Type B pancreatic cell (in vitro differentiated cells): ENCODE measurements at regions not wholly inside any gene's neighbourhood (a gene's known extent, or its start where the extent isn't known, plus 50 kb on each side); places are given as distances from the start of the nearest gene placed in this dataset.

ENCODE experiments used
- DNase-seq: peaks from one replicate; pipeline ENCODE4 v3.0.0; 2021; ENCODE audit warnings: mixed read lengths; ENCODE audit not compliant: unreplicated experiment; ENCODE audit errors: extremely low spot score
- H3K27ac Mint-ChIP-seq: 2 replicates; pipeline ENCODE4 v1.8.0; 2021; ENCODE audit warnings: mild to moderate bottlenecking, mixed read lengths
- H3K27me3 Mint-ChIP-seq: 2 replicates; pipeline ENCODE4 v1.8.0; 2021; ENCODE audit warnings: mixed read lengths
- H3K36me3 Mint-ChIP-seq: 2 replicates; pipeline ENCODE4 v1.8.0; 2021; ENCODE audit warnings: mixed read lengths
- H3K4me1 Mint-ChIP-seq: one replicate; pipeline ENCODE4 v1.8.0; 2021; ENCODE audit warnings: mixed read lengths; ENCODE audit not compliant: unreplicated experiment
- H3K4me3 Mint-ChIP-seq: 2 replicates; pipeline ENCODE4 v1.8.0; 2021; ENCODE audit warnings: mild to moderate bottlenecking, mixed read lengths
- H3K9me3 Mint-ChIP-seq: 2 replicates; pipeline ENCODE4 v1.8.0; 2021; ENCODE audit warnings: mixed read lengths
- TF ChIP-seq, protein P1 (sequence below): fragments of 200-600 bp; sonication (generic); conservative IDR thresholded peaks from 2 replicates; pipeline ENCODE4 v1.5.0; 2021; ENCODE audit warnings: antibody characterized with exemption, mild to moderate bottlenecking

DNA sequence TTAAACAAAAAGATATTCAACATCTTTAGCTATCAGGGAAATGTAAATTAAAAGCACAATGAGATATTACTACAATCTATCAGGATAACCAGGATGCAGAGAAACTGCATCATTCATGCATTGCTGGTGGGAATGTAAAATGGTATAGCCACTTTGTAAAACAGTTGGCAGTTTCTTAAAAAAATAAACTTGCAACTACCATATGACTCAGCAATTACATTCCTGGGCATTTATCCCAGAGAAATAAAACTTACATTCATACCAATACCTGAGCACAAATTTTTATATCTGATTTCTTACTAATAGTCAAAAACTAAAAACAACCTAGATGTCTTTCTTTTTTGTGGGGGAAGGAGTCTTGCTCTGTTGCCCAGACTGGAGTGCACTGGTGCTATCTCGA lies 190.3 kb upstream of the TAB2 start:
- Mint-ChIP-seq H3K4me1 (peaks cover 18% of the 10 kb centered on the region), H3K27me3 (no peaks in the 10 kb centered on the region), H3K9me3 (peaks cover 22% of the 10 kb centered on the region), H3K27ac (no peak overlapping the region), H3K4me3 (no peak overlapping the region), H3K36me3 (no peaks in the 10 kb centered on the region)
- TF ChIP-seq, protein P1, sequence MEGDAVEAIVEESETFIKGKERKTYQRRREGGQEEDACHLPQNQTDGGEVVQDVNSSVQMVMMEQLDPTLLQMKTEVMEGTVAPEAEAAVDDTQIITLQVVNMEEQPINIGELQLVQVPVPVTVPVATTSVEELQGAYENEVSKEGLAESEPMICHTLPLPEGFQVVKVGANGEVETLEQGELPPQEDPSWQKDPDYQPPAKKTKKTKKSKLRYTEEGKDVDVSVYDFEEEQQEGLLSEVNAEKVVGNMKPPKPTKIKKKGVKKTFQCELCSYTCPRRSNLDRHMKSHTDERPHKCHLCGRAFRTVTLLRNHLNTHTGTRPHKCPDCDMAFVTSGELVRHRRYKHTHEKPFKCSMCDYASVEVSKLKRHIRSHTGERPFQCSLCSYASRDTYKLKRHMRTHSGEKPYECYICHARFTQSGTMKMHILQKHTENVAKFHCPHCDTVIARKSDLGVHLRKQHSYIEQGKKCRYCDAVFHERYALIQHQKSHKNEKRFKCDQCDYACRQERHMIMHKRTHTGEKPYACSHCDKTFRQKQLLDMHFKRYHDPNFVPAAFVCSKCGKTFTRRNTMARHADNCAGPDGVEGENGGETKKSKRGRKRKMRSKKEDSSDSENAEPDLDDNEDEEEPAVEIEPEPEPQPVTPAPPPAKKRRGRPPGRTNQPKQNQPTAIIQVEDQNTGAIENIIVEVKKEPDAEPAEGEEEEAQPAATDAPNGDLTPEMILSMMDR = no peak
- DNase-seq = no peak

DNA sequence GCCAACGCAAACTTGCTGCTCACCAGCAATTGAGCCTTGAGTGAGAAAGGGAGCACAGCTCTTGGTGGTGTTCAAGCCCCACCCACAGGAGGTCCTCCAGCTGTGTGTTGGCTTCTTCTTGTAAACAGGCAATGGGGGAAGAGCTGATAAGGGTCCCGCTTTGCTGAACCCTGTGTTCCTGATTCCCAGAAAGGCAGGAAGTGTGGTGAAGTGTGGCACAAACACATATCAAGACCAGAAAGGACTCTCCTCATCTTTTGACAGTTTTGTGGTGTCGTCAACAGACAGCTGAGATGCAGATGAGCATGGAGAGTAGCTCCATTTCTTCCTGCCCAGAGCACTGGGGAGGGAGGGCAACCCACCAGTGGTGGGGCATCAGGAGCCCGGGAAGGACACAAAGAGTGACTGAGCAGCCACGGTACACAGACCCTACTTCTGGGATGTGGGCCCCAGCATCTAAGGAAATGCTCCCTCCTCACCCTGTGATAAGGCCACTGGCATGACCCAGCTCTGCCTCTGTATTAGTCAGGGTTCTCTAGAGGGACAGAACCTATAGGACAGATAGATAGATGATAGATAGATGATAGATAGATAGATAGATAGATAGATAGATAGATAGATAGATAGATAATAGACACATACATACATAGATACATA lies 188.9 kb upstream of the TAB2 start:
- Mint-ChIP-seq H3K4me3 (no peak overlapping the region), H3K4me1 (peaks cover 27% of the 10 kb centered on the region), H3K36me3 (no peaks in the 10 kb centered on the region), H3K27ac (no peak overlapping the region), H3K9me3 (peaks cover 26% of the 10 kb centered on the region), H3K27me3 (no peaks in the 10 kb centered on the region)
- TF ChIP-seq, protein P1 = no peak
- no peak for DNase-seq

DNA sequence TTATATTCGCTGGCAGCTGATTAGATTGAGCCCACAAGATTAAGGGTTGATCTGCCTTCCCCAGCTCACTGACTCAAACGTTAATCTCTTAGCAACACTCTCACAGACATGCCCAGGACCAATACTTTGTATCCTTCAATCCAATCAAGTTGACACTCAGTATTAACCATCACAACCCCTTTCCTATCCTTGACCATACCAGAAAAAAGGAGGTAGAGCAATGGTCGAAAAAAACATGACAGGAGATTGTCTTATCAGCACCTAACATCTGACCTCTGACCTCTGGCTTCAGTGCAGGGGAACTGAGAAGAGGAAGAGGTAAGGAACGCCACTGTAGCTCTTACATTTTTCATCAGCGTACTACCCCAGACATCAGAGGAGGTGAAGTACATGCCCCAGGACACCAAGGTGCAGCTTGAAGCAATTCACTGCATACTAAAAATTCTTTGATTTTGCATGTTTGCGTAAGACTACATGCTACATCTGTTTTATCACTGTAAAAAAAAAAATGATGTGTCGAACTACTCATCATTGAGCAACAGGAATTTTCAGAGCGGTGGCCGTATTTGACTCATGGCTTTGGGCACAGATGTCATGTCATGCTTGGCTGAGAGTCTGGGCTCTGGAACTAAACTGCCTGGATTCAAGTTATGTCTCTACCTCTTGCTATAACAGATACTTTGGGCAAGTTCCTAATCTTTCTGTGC lies 188.0 kb upstream of the TAB2 start:
- Mint-ChIP-seq H3K4me3 (no peak overlapping the region), H3K27ac (peak overlapping the region; percentile 94), H3K36me3 (no peaks in the 10 kb centered on the region), H3K9me3 (peaks cover 20% of the 10 kb centered on the region), H3K4me1 (peaks cover 27% of the 10 kb centered on the region), H3K27me3 (no peaks in the 10 kb centered on the region)
- TF ChIP-seq, protein P1 = no peak
- no peak for DNase-seq

DNA sequence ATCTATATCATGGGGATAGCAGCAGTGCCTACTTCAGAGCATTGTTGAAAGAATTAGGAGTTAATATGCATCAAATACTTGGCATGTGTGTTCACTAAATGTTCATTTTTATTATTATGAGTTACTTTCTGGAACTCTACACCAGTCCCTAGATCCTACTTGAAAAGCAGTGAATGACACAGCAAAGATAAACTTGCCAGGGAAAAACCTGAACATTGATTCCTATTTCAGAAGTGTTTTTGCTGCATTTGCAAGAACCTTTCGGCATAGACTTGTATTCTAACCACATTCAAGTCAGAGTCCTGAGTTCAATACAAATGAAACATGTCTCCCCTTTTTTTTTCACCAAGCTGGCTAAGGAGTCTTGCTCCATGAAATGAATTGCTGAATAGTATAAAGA lies 187.4 kb upstream of the TAB2 start:
- Mint-ChIP-seq H3K27me3 (no peaks in the 10 kb centered on the region), H3K36me3 (no peaks in the 10 kb centered on the region), H3K4me3 (no peak overlapping the region), H3K4me1 (peaks cover 27% of the 10 kb centered on the region), H3K9me3 (peaks cover 18% of the 10 kb centered on the region), H3K27ac (peak overlapping the region; percentile 94)
- TF ChIP-seq, protein P1 = no peak
- no peak for DNase-seq

DNA sequence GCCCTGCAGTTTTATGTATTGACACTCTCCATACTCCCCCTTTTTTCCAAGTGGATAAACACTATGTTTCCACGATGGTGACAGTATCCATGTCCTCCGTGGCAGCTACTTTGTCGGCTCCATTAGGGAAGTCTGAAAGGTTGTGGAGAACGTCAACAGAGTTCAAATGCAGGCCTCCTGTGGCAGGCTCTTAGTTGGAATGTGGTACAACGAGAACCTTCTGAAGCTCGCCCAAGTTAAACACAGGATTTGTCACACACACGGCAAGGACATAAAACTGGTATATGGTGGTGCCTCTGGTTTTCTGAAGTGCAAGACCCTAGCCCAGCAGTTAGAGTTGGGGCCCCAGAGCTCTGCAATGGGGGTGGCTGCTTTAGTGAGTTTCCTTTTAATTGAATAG lies 187.0 kb upstream of the TAB2 start:
- H3K4me3 Mint-ChIP-seq = peak overlapping the region; percentile 45
- peaks cover 27% of the 10 kb centered on the region for H3K4me1 Mint-ChIP-seq
- peaks cover 18% of the 10 kb centered on the region for H3K9me3 Mint-ChIP-seq
- no peak for DNase-seq
- no peaks in the 10 kb centered on the region for H3K36me3 Mint-ChIP-seq
- TF ChIP-seq, protein P1 = no peak
- peak overlapping the region; percentile 94 for H3K27ac Mint-ChIP-seq
- H3K27me3 Mint-ChIP-seq = no peaks in the 10 kb centered on the region
